Keratinocyte (primary cell): ENCODE measurements at regions not wholly inside any gene's neighbourhood (a gene's known extent, or its start where the extent isn't known, plus 50 kb on each side); places are given as distances from the start of the nearest gene placed in this dataset.

Experiments used
- DNase-seq: peaks from one replicate; pipeline ENCODE4 v3.0.0-alpha.2; 2011; ENCODE audit warnings: low read depth, missing footprints, low spot score
- FAIRE-seq: peaks from 2 replicates; lab custom pipeline; 2011; peaks lifted over from hg19 to GRCh38; lab: Jason Lieb, UNC
- H2AFZ ChIP-seq: 2 replicates; pipeline ENCODE4 v1.6.0; 2012; ENCODE audit warnings: low read length, control low read depth, inconsistent platforms; ENCODE audit not compliant: control insufficient read depth
- H3K27ac ChIP-seq: 2 replicates; pipeline ENCODE4 v1.5.1; 2011; ENCODE audit warnings: low read length; ENCODE audit not compliant: control insufficient read depth, insufficient read depth
- H3K27me3 ChIP-seq: 3 replicates; pipeline ENCODE4 v1.6.0; 2011; ENCODE audit warnings: low read length; ENCODE audit not compliant: control insufficient read depth, insufficient read depth; ENCODE audit errors: extremely low read depth
- H3K36me3 ChIP-seq, 2 experiments: 2 replicates in 1 of 2; 3 replicates in 1 of 2; pipeline ENCODE4 v1.5.1; 2011; ENCODE audit warnings: low read length in 2 of 2, mild to moderate bottlenecking in 1 of 2; ENCODE audit not compliant: control insufficient read depth in 2 of 2, insufficient read depth in 2 of 2; ENCODE audit errors: extremely low read depth in 1 of 2
- H3K4me1 ChIP-seq: 3 replicates; pipeline ENCODE4 v1.5.1; 2011; ENCODE audit warnings: low read length; ENCODE audit not compliant: control insufficient read depth, insufficient read depth; ENCODE audit errors: extremely low read depth
- H3K4me2 ChIP-seq: 3 replicates; pipeline ENCODE4 v1.6.0; 2011; ENCODE audit warnings: low read depth, low read length; ENCODE audit not compliant: control insufficient read depth, insufficient read depth; ENCODE audit errors: extremely low read depth
- H3K4me3 ChIP-seq, 3 experiments: fragments of 200-600 bp in 1 of 3; sonication (generic) in 1 of 3; 2 replicates in 2 of 3; 3 replicates in 1 of 3; pipeline ENCODE4 v1.5.1; 2011 to 2016; ENCODE audit warnings: low read length in 3 of 3, mild to moderate bottlenecking in 3 of 3, control low read depth in 2 of 3, inconsistent platforms in 1 of 3, low read depth in 1 of 3, mixed read lengths in 1 of 3, mixed run types in 1 of 3, moderate library complexity in 1 of 3; ENCODE audit not compliant: control insufficient read depth in 2 of 3, insufficient read depth in 2 of 3; ENCODE audit errors: extremely low read depth in 1 of 3
- H3K79me2 ChIP-seq: 2 replicates; pipeline ENCODE4 v1.6.0; 2012; ENCODE audit warnings: low read length; ENCODE audit not compliant: control insufficient read depth, insufficient read depth
- H3K9ac ChIP-seq: 3 replicates; pipeline ENCODE4 v1.6.0; 2011; ENCODE audit warnings: low read length; ENCODE audit not compliant: control insufficient read depth, insufficient read depth; ENCODE audit errors: extremely low read depth
- H3K9me1 ChIP-seq: 3 replicates; pipeline ENCODE4 v1.6.0; 2011; ENCODE audit warnings: low read length; ENCODE audit not compliant: control insufficient read depth, insufficient read depth; ENCODE audit errors: extremely low read depth
- H3K9me3 ChIP-seq: 2 replicates; pipeline ENCODE4 v1.5.1; 2012; ENCODE audit warnings: low read depth, low read length; ENCODE audit not compliant: control insufficient read depth
- H4K20me1 ChIP-seq: 3 replicates; pipeline ENCODE4 v1.6.0; 2011; ENCODE audit warnings: low read length; ENCODE audit not compliant: control insufficient read depth, insufficient read depth; ENCODE audit errors: extremely low read depth
- EZH2 ChIP-seq: IDR thresholded peaks from one replicate; pipeline ENCODE4 v1.6.1; 2012; ENCODE audit warnings: inconsistent platforms, mild to moderate bottlenecking, low read length, moderate library complexity
- dilution Hi-C: fragments of 300-500 bp; cut with MboI; formaldehyde crosslinking; loops from one replicate; pipeline ENCODE4 v1.7.0; 2020; ENCODE audit warnings: low sequenced_read_pairs; ENCODE audit not compliant: extremely low pct_ligation_motif_present
- TF ChIP-seq, protein P1 (sequence below), 3 experiments: IDR thresholded peaks in 1 of 3; conservative IDR thresholded peaks in 1 of 3; optimal IDR thresholded peaks in 1 of 3; 2 replicates in 2 of 3; 3 replicates in 1 of 3; pipeline versions ENCODE3 to v1.5.1; 2011; ENCODE audit warnings: low read length in 3 of 3, mild to moderate bottlenecking in 3 of 3, moderate library complexity in 2 of 3, control low read depth in 1 of 3, inconsistent platforms in 1 of 3; ENCODE audit not compliant: insufficient read depth in 2 of 3; ENCODE audit errors: extremely low read depth in 1 of 3

DNA sequence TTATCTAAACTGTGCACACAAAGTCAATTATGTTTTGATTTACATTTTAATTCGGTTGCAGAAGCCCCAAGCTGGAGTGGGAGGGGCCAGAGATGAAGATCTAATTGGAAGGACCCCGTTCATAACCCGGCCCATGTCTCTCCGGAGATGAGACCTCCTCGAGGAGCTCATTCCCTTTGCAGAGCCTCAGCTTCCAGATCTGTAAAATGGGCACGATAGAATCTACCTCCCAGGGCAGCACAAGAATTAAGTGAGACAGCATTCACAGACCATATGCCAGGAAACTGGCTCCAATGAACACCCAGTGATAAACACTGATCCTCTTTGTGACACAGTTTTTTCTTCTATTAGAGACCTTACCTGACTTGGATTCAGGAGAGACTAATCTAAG lies 446.5 kb upstream of the CDH5 start:
- H3K27ac ChIP-seq: no peak overlapping the region
- FAIRE-seq (no peak), DNase-seq (no peak)
- no peaks in the 10 kb centered on the region for H3K4me1 ChIP-seq
- H3K27me3 ChIP-seq: peaks cover 5% of the 10 kb centered on the region
- H3K4me3 ChIP-seq: no peak overlapping the region
- H2AFZ ChIP-seq: no peak overlapping the region
- dilution Hi-C loops: no loop called here
- no peaks in the 10 kb centered on the region for H3K9me3 ChIP-seq
- H3K36me3 ChIP-seq: no peaks in the 10 kb centered on the region
- TF ChIP-seq, protein P1, sequence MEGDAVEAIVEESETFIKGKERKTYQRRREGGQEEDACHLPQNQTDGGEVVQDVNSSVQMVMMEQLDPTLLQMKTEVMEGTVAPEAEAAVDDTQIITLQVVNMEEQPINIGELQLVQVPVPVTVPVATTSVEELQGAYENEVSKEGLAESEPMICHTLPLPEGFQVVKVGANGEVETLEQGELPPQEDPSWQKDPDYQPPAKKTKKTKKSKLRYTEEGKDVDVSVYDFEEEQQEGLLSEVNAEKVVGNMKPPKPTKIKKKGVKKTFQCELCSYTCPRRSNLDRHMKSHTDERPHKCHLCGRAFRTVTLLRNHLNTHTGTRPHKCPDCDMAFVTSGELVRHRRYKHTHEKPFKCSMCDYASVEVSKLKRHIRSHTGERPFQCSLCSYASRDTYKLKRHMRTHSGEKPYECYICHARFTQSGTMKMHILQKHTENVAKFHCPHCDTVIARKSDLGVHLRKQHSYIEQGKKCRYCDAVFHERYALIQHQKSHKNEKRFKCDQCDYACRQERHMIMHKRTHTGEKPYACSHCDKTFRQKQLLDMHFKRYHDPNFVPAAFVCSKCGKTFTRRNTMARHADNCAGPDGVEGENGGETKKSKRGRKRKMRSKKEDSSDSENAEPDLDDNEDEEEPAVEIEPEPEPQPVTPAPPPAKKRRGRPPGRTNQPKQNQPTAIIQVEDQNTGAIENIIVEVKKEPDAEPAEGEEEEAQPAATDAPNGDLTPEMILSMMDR (optimal IDR thresholded peaks at IDR 0.05 in 1 of 3, IDR thresholded peaks at IDR 0.05 in 1 of 3, conservative IDR thresholded peaks at IDR 0.05 in 1 of 3; ENCODE audit: extremely low read depth in 1 of 3, insufficient read depth in 2 of 3, low read length in 3 of 3): no peak
- TF ChIP-seq EZH2: no peak
- H3K9me1 ChIP-seq: no peaks in the 10 kb centered on the region
- no peak overlapping the region for H3K9ac ChIP-seq
- no peaks in the 10 kb centered on the region for H4K20me1 ChIP-seq
- no peaks in the 10 kb centered on the region for H3K79me2 ChIP-seq
- H3K4me2 ChIP-seq: no peak overlapping the region

GRCh38 chr16:65919145-65919985 lies 447.1 kb upstream of the CDH5 start:
- dilution Hi-C loops: no loop called here

More at GRCh38 chr16:65919145-65919985, 447.1 kb upstream of the CDH5 start:
- no peaks in the 10 kb centered on the region for H3K9me1 ChIP-seq
- no peak overlapping the region for H2AFZ ChIP-seq
- no peaks in the 10 kb centered on the region for H3K9me3 ChIP-seq
- H3K4me2 ChIP-seq: no peak overlapping the region
- no peaks in the 10 kb centered on the region for H3K36me3 ChIP-seq
- no peaks in the 10 kb centered on the region for H3K4me1 ChIP-seq
- no peak overlapping the region for H3K27ac ChIP-seq
- DNase-seq (no peak), FAIRE-seq (no peak)
- no peak overlapping the region for H3K9ac ChIP-seq
- no peak for TF ChIP-seq EZH2
- TF ChIP-seq, protein P1 (optimal IDR thresholded peaks at IDR 0.05 in 1 of 3, IDR thresholded peaks at IDR 0.05 in 1 of 3, conservative IDR thresholded peaks at IDR 0.05 in 1 of 3; ENCODE audit: extremely low read depth in 1 of 3, insufficient read depth in 2 of 3, low read length in 3 of 3): no peak
- H3K79me2 ChIP-seq: no peaks in the 10 kb centered on the region
- peaks cover 5% of the 10 kb centered on the region for H3K27me3 ChIP-seq
- H4K20me1 ChIP-seq: no peaks in the 10 kb centered on the region
- H3K4me3 ChIP-seq: no peak overlapping the region
